HCT116 (cell line): ENCODE measurements at regions not wholly inside any gene's neighbourhood (a gene's known extent, or its start where the extent isn't known, plus 50 kb on each side); places are given as distances from the start of the nearest gene placed in this dataset.

Source experiments
- ATAC-seq: fragments of 200-7000 bp; cut with Tn5 transposase; 2 replicates; pipeline ENCODE4 v1.9.1; 2020; ENCODE audit warnings: mild to moderate bottlenecking, moderate library complexity
- BruUV-seq: library from RNA; stranded (reverse); fragments of 400-500 nt; replicated peaks from 2 replicates; lab custom pipeline; 2021; lab: Mats Ljungman, UMichigan
- CTCF ChIA-PET: fragments of 300-600 bp; sonication (Branson Sonifier 250); formaldehyde crosslinking; loops from one replicate; lab custom pipeline; 2021; ENCODE audit warnings: antibody characterized with exemption; lab: Charles Lee
- POLR2A ChIA-PET: fragments of 300-600, 350-600 bp; sonication (Branson Sonifier 250); formaldehyde crosslinking; loops from one replicate; lab custom pipeline; 2021; ENCODE audit warnings: antibody characterized with exemption; lab: Charles Lee
- RAD21 ChIA-PET, 2 experiments: fragments of 300-600 bp; sonication (Branson Sonifier 250); formaldehyde crosslinking; loops; one replicate each; lab custom pipeline; 2023; ENCODE audit warnings: low total read pairs in 2 of 2; ENCODE audit not compliant: uncharacterized antibody in 2 of 2, unreplicated experiment in 2 of 2, low non-redundant PET in 1 of 2; lab: Charles Lee
- DNase-seq: peaks from one replicate; pipeline ENCODE4 v3.0.0-alpha.2; 2010; ENCODE audit warnings: low read depth, low spot score
- H2AFZ ChIP-seq: fragments of 200-600 bp; shearing (Covaris generic), sonication (generic); 2 replicates; pipeline ENCODE4 v1.6.1; 2017; ENCODE audit warnings: low read depth, mixed run types, mixed read lengths, antibody characterized with exemption, low read length; ENCODE audit not compliant: poor library complexity, severe bottlenecking
- H3K27ac ChIP-seq: 2 replicates; pipeline ENCODE4 v1.5.1; 2012; ENCODE audit warnings: low read depth, low read length
- H3K27me3 ChIP-seq: fragments of 200-600 bp; sonication (generic); 2 replicates; pipeline ENCODE4 v1.6.1; 2016; ENCODE audit warnings: mixed run types, low read length, mixed read lengths; ENCODE audit not compliant: insufficient read depth
- H3K36me3 ChIP-seq, 2 experiments: fragments of 200-500 bp in 1 of 2; fragments of 200-600 bp in 1 of 2; sonication (Bioruptor generic) in 1 of 2; sonication (generic) in 1 of 2; 2 replicates each; pipeline versions ENCODE4 v1.5.1 to v1.6.1; 2014 to 2016; ENCODE audit warnings: low read length in 2 of 2, inconsistent platforms in 1 of 2, mixed read lengths in 1 of 2, mixed run types in 1 of 2; ENCODE audit not compliant: insufficient read depth in 2 of 2, control insufficient read depth in 1 of 2
- H3K4me1 ChIP-seq, 2 experiments: fragments of 200-600 bp in 1 of 2; sonication (generic) in 1 of 2; 2 replicates each; pipeline versions ENCODE4 v1.5.1 to v1.6.1; 2012 to 2017; ENCODE audit warnings: low read length in 2 of 2, inconsistent platforms in 1 of 2, mild to moderate bottlenecking in 1 of 2, mixed read lengths in 1 of 2, mixed run types in 1 of 2, moderate library complexity in 1 of 2; ENCODE audit not compliant: insufficient read depth in 2 of 2, control insufficient read depth in 1 of 2
- H3K4me2 ChIP-seq: fragments of 200-600 bp; sonication (generic); 2 replicates; pipeline ENCODE4 v1.6.1; 2017; ENCODE audit warnings: mixed run types, low read length, mixed read lengths
- H3K4me3 ChIP-seq, 2 experiments: fragments of 200-600 bp in 1 of 2; sonication (generic) in 1 of 2; replicated peaks in 1 of 2; 2 replicates each; pipeline ENCODE4 v1.5.1; 2011 to 2016; ENCODE audit warnings: low read length in 2 of 2, control low read depth in 1 of 2, low read depth in 1 of 2, mild to moderate bottlenecking in 1 of 2, mixed read lengths in 1 of 2, mixed run types in 1 of 2
- H3K79me2 ChIP-seq: fragments of 200-600 bp; sonication (generic); 2 replicates; pipeline ENCODE4 v1.6.1; 2017; ENCODE audit warnings: mild to moderate bottlenecking, mixed run types, low read length, moderate library complexity, mixed read lengths; ENCODE audit not compliant: insufficient read depth
- H3K9ac ChIP-seq: fragments of 200-600 bp; sonication (generic); 2 replicates; pipeline ENCODE4 v1.6.1; 2016; ENCODE audit warnings: low read length, mixed read lengths
- H3K9me2 ChIP-seq: fragments of 200-600 bp; sonication (generic), shearing (Covaris generic); 2 replicates; pipeline ENCODE4 v1.6.1; 2017; ENCODE audit warnings: mixed run types, mild to moderate bottlenecking, moderate library complexity; ENCODE audit not compliant: insufficient read depth
- H3K9me3 ChIP-seq, 2 experiments: fragments of 200-500 bp in 1 of 2; fragments of 200-600 bp in 1 of 2; sonication (Bioruptor generic) in 1 of 2; sonication (generic) in 1 of 2; 2 replicates each; pipeline ENCODE4 v1.6.1; 2014 to 2017; ENCODE audit warnings: low read length in 2 of 2, mixed read lengths in 2 of 2, inconsistent platforms in 1 of 2, low read depth in 1 of 2, mild to moderate bottlenecking in 1 of 2, mixed run types in 1 of 2, moderate library complexity in 1 of 2; ENCODE audit not compliant: control insufficient read depth in 1 of 2, insufficient read depth in 1 of 2
- H4K20me1 ChIP-seq: fragments of 200-600 bp; sonication (generic), shearing (Covaris generic); 2 replicates; pipeline ENCODE4 v1.6.1; 2017; ENCODE audit warnings: mixed run types, mild to moderate bottlenecking, moderate library complexity; ENCODE audit not compliant: insufficient read depth
- ATF3 ChIP-seq: IDR thresholded peaks from 2 replicates; pipeline ENCODE4 v1.6.1; 2012
- EGR1 ChIP-seq: IDR thresholded peaks from 2 replicates; pipeline ENCODE4 v1.6.1; 2012; ENCODE audit warnings: low read depth
- EZH2phosphoT487 ChIP-seq: fragments of 200-600 bp; IDR thresholded peaks from 2 replicates; pipeline ENCODE4 v1.6.1; 2018; ENCODE audit warnings: antibody characterized with exemption, borderline replicate concordance
- FOSL1 ChIP-seq: IDR thresholded peaks from 2 replicates; pipeline ENCODE4 v1.6.1; 2012; ENCODE audit warnings: low read depth
- JUND ChIP-seq: IDR thresholded peaks from 2 replicates; pipeline ENCODE4 v1.6.1; 2012
- POLR2A ChIP-seq: IDR thresholded peaks from 2 replicates; pipeline ENCODE4 v1.7.0; 2011; ENCODE audit warnings: borderline replicate concordance; ENCODE audit not compliant: insufficient read depth, insufficient read length; ENCODE audit errors: extremely low read depth
- POLR2AphosphoS5 ChIP-seq: IDR thresholded peaks from 2 replicates; pipeline ENCODE4 v1.6.1; 2011; ENCODE audit warnings: mild to moderate bottlenecking, low read depth, low read length, moderate library complexity
- RAD21 ChIP-seq: IDR thresholded peaks from 2 replicates; pipeline ENCODE4 v1.6.1; 2012; ENCODE audit warnings: low read depth, mild to moderate bottlenecking
- REST ChIP-seq: IDR thresholded peaks from 2 replicates; pipeline ENCODE4 v1.6.1; 2012; ENCODE audit warnings: low read depth
- SIN3A ChIP-seq: IDR thresholded peaks from 2 replicates; pipeline ENCODE4 v1.6.1; 2012; ENCODE audit warnings: low read depth
- SP1 ChIP-seq: IDR thresholded peaks from 2 replicates; pipeline ENCODE4 v1.6.1; 2012; ENCODE audit warnings: low read depth
- TCF7L2 ChIP-seq: IDR thresholded peaks from 2 replicates; pipeline ENCODE4 v1.7.0; 2011; ENCODE audit warnings: borderline replicate concordance, inconsistent platforms; ENCODE audit not compliant: insufficient read depth, insufficient read length; ENCODE audit errors: extremely low read depth
- ZBTB33 ChIP-seq: IDR thresholded peaks from 2 replicates; pipeline ENCODE4 v1.6.1; 2011; ENCODE audit warnings: mild to moderate bottlenecking, low read length, moderate library complexity; ENCODE audit not compliant: insufficient replicate concordance; ENCODE audit errors: extremely low read depth
- ZNF274 ChIP-seq: fragments of 200-500 bp; sonication (Bioruptor generic); IDR thresholded peaks from 2 replicates; pipeline ENCODE4 v1.6.1; 2014; ENCODE audit warnings: mild to moderate bottlenecking, low read depth, low read length, inconsistent platforms
- intact Hi-C: fragments of 100-400 bp; cut with micrococcal nuclease; formaldehyde crosslinking; loops from 2 replicates; pipeline ENCODE4 v1.10.0; 2022

GRCh38 chr22:27420195-27420816 lies 381.2 kb downstream of the MN1 start (continued):
- TF ChIP-seq REST, result no peak
- no peak for TF ChIP-seq EZH2phosphoT487
- TF ChIP-seq ZNF274, result no peak
- no peak for TF ChIP-seq SIN3A
- TF ChIP-seq RAD21, result no peak
- TF ChIP-seq, all 23 proteins: peak for 0

- H3K4me3 ChIP-seq, result no peak overlapping the region
- DNase-seq, result no peak
- TF ChIP-seq RAD21 (no peak), EGR1 (no peak), TCF7L2 (no peak), POLR2AphosphoS5 (no peak), SIN3A (no peak), POLR2A (no peak), ATF3 (no peak), EZH2phosphoT487 (no peak), FOSL1 (no peak), REST (no peak), JUND (no peak), SP1 (no peak), ZNF274 (no peak), ZBTB33 (no peak)
- no peaks in the 10 kb centered on the region for H3K9me2 ChIP-seq
- intact Hi-C loops, result no loop called here
- BruUV-seq, result no TSS peak
- H3K27me3 ChIP-seq, result no peaks in the 10 kb centered on the region
- ChIA-PET CTCF (interaction anchor here (1.2 kb wide), 1 partner anchor 15 kb away, joined by 3 read pairs; no protein-coding TSS in a partner anchor), POLR2A (no interaction called here), RAD21 (interaction anchor here in 1 of 2 experiments (0.7 kb wide), 1 partner anchor 588 kb away, joined by 4 read pairs; no protein-coding TSS in a partner anchor)
- no peaks in the 10 kb centered on the region for H3K79me2 ChIP-seq
- no peak for ATAC-seq
- no peak overlapping the region for H3K4me2 ChIP-seq
- H4K20me1 ChIP-seq, result no peaks in the 10 kb centered on the region
- H3K27ac ChIP-seq, result no peak overlapping the region
- H3K4me1 ChIP-seq, result peaks cover 3 to 5% of the 10 kb centered on the region in 2 experiments; a peak in 2 of 4 replicates
- no peak overlapping the region for H3K9ac ChIP-seq
- H3K9me3 ChIP-seq, result no peaks in the 10 kb centered on the region
- no peaks in the 10 kb centered on the region for H3K36me3 ChIP-seq
- no peak overlapping the region for H2AFZ ChIP-seq
Observed at GRCh38 chr22:27420817-27421361, 380.7 kb downstream of the MN1 start.
